Endodermal cell (in vitro differentiated cells): ENCODE measurements at regions not wholly inside any gene's neighbourhood (a gene's known extent, or its start where the extent isn't known, plus 50 kb on each side); places are given as distances from the start of the nearest gene placed in this dataset.

Experiments
- DNase-seq: peaks from one replicate; pipeline ENCODE4 v3.0.0-alpha.2; 2017
- H3K27ac ChIP-seq: 2 replicates; pipeline ENCODE4 v1.5.1; 2013; ENCODE audit warnings: mild to moderate bottlenecking, low read depth, low read length, moderate library complexity
- H3K27me3 ChIP-seq: 2 replicates; pipeline ENCODE4 v1.6.1; 2013; ENCODE audit warnings: mild to moderate bottlenecking, low read length, moderate library complexity; ENCODE audit not compliant: insufficient read depth, control insufficient read depth, poor library complexity, severe bottlenecking
- H3K36me3 ChIP-seq: 2 replicates; pipeline ENCODE4 v1.7.0; 2013; ENCODE audit warnings: mild to moderate bottlenecking, low read length, moderate library complexity; ENCODE audit not compliant: control insufficient read depth, insufficient read depth
- H3K4me1 ChIP-seq: one replicate; pipeline ENCODE4 v1.7.0; 2013; ENCODE audit warnings: low read length; ENCODE audit not compliant: control insufficient read depth, insufficient read depth
- H3K4me3 ChIP-seq: 2 replicates; pipeline ENCODE4 v1.5.1; 2013; ENCODE audit warnings: mild to moderate bottlenecking, low read length, moderate library complexity
- H3K9ac ChIP-seq: 2 replicates; pipeline ENCODE4 v1.6.1; 2013; ENCODE audit warnings: mild to moderate bottlenecking, low read length, moderate library complexity; ENCODE audit not compliant: poor library complexity, severe bottlenecking; ENCODE audit errors: extremely low read depth
- H3K9me3 ChIP-seq: 2 replicates; pipeline ENCODE4 v1.6.1; 2013; ENCODE audit warnings: mild to moderate bottlenecking, low read length, moderate library complexity; ENCODE audit not compliant: control insufficient read depth
- H3K27ac Mint-ChIP-seq: 2 replicates; pipeline ENCODE4 v1.8.0; 2020; ENCODE audit warnings: mixed read lengths
- H3K27me3 Mint-ChIP-seq: 2 replicates; pipeline ENCODE4 v1.8.0; 2021; ENCODE audit warnings: mild to moderate bottlenecking, mixed read lengths; ENCODE audit not compliant: insufficient read depth
- H3K36me3 Mint-ChIP-seq: 2 replicates; pipeline ENCODE4 v1.8.0; 2020; ENCODE audit warnings: low read depth, mixed read lengths
- H3K4me1 Mint-ChIP-seq: 2 replicates; pipeline ENCODE4 v1.8.0; 2020; ENCODE audit warnings: mixed read lengths
- H3K4me3 Mint-ChIP-seq: 2 replicates; pipeline ENCODE4 v1.8.0; 2020; ENCODE audit warnings: mild to moderate bottlenecking, moderate library complexity, mixed read lengths
- H3K9me3 Mint-ChIP-seq: 2 replicates; pipeline ENCODE4 v1.8.0; 2020; ENCODE audit warnings: mild to moderate bottlenecking, mixed read lengths
- CTCF ChIP-seq: fragments of 200-600 bp; sonication (generic); conservative IDR thresholded peaks from 2 replicates; pipeline ENCODE4 v1.5.0; 2021; ENCODE audit warnings: antibody characterized with exemption, mild to moderate bottlenecking
- WGBS, 2 experiments: methylation state at CpG; one replicate each; pipeline versions ENCODE4 v1.1.5 to v1.1.7; 2013; ENCODE audit warnings: missing lambda C conversion rate in 2 of 2, mixed read lengths in 1 of 2; ENCODE audit not compliant: insufficient coverage in 1 of 2, insufficient read length in 1 of 2; 5-methylcytosine and 5-hydroxymethylcytosine counted together

DNA sequence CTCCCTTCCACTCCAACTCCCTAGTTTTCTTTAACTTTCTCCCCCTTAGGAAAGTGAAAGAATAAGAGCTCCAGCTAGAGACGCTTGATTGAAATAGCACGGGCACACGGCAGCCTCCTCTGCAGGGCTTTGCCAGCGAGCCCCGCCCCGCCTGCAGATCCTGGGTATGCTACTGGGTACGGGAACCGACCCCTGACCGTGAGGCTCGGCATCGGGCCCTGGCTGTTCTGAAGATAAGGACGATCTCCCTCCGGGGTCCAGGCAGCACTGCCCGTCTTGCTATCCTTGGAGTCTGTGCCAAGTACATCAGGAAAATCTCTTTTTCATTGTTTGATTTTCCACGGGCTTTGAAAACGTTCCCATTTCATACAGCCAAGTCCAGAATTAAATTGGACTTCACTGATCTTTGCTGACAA is 284.5 kb downstream of the MTX2 start:
- Mint-ChIP-seq H3K27me3 (peaks cover 61% of the 10 kb centered on the region), H3K9me3 (no peaks in the 10 kb centered on the region), H3K4me1 (peaks cover 11% of the 10 kb centered on the region), H3K36me3 (no peaks in the 10 kb centered on the region), H3K27ac (no peak overlapping the region), H3K4me3 (peak overlapping the region; percentile 46)
- Histone ChIP-seq H3K36me3 (no peaks in the 10 kb centered on the region), H3K4me1 (no peaks in the 10 kb centered on the region), H3K27ac (no peak overlapping the region), H3K9me3 (no peaks in the 10 kb centered on the region), H3K27me3 (peaks cover 37% of the 10 kb centered on the region), H3K4me3 (peak overlapping the region; percentile 32), H3K9ac (no peak overlapping the region)
- peak; percentile 78 for DNase-seq
- TF ChIP-seq CTCF, result no peak
- WGBS, 2 experiments, result 20 to 34% methylated on average over 13 to 16 of the region's 16 CpGs

DNA sequence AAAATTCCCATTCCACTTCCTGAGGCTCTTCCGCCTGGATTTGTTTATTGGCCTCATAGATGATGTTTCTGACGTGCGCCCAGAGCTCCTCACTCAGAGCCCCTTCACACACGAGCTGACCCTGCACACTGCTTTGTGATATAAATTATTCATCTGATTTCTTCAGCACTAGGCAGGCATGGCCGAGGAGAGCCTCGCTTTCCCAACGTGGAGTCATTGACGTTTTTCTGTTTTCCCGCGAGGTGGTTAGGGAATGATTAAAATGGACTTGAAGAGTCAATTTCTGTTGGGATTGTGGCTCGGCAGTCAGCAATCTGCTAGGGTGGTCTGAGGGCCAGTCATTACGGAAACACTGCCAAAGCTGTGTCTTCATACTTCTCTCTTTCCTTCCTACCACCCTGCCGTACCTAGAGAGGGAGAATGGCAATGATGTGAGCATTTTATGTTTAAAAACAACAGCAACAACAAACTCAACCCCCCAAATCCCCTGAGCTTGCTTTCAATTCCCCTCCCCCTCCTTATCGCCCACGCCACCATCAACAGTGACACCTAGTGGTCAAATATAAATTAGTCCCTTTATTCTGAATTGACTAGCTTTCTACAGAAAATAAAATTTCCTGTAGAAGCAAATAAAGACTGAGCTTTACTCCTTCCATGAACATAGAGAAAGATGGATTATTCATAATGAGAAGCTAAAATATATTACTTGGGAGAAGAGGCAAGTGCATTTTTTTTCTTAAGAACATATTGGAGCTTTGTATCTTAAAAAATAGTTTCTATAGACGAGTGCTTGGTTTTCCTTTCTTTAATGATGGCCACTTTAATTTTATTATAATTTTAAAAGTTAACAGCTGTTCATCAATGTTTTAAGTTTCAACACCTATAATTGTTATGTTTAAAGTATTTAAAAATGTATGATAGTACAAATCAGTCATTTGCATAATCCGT is 285.1 kb downstream of the MTX2 start:
- Histone ChIP-seq H3K4me3 (peak overlapping the region; percentile 32), H3K27ac (no peak overlapping the region), H3K36me3 (no peaks in the 10 kb centered on the region), H3K27me3 (peaks cover 32% of the 10 kb centered on the region), H3K4me1 (no peaks in the 10 kb centered on the region), H3K9ac (no peak overlapping the region), H3K9me3 (no peaks in the 10 kb centered on the region)
- peaks cover 61% of the 10 kb centered on the region for H3K27me3 Mint-ChIP-seq
- peak; percentile 88 for TF ChIP-seq CTCF
- WGBS, 2 experiments, result 28 to 56% methylated on average over 4 to 16 of the region's 17 CpGs
- no peaks in the 10 kb centered on the region for H3K36me3 Mint-ChIP-seq
- no peaks in the 10 kb centered on the region for H3K9me3 Mint-ChIP-seq
- H3K4me3 Mint-ChIP-seq, result peak overlapping the region; percentile 46
- H3K27ac Mint-ChIP-seq, result peak overlapping the region; percentile 2
- peak; percentile 67 for DNase-seq
- H3K4me1 Mint-ChIP-seq, result peaks cover 17% of the 10 kb centered on the region

DNA sequence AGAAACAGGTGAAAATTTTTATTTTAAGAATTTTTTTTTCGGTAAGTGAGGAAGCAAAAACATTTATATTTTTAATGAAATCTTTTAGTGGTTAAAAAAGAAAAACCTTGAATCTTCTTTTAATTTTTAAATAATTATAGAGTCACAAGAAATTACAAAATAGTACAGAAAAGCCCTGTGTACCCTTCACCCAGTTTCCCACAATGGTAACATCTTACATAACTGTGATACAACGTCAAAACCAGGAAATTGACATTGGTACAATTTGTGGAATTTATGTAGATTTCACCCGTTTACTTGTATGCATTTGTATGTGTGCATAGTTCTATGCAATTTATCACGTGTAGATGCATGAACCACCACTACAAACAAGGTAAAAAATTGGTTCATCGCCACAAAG is 285.9 kb downstream of the MTX2 start:
- Mint-ChIP-seq H3K4me3 (no peak overlapping the region), H3K27me3 (peaks cover 61% of the 10 kb centered on the region), H3K27ac (no peak overlapping the region), H3K4me1 (peaks cover 24% of the 10 kb centered on the region), H3K9me3 (no peaks in the 10 kb centered on the region), H3K36me3 (no peaks in the 10 kb centered on the region)
- 78% methylated on average over 4 of the region's 5 CpGs; no CpG with 5 or more reads in 1 of the 2 experiments for WGBS, 2 experiments
- Histone ChIP-seq H3K9me3 (no peaks in the 10 kb centered on the region), H3K36me3 (no peaks in the 10 kb centered on the region), H3K4me3 (no peak overlapping the region), H3K27me3 (peaks cover 24% of the 10 kb centered on the region), H3K27ac (no peak overlapping the region), H3K9ac (no peak overlapping the region), H3K4me1 (no peaks in the 10 kb centered on the region)
- TF ChIP-seq CTCF, result no peak
- no peak for DNase-seq
